K562 (cell line): ENCODE measurements at regions not wholly inside any gene's neighbourhood (a gene's known extent, or its start where the extent isn't known, plus 50 kb on each side); places are given as distances from the start of the nearest gene placed in this dataset.

ENCODE experiments used
- ATAC-seq: fragments of 200-7000 bp; cut with Tn5 transposase; 3 replicates; pipeline ENCODE4 v1.9.1; 2020; ENCODE audit warnings: moderate library complexity
- BruUV-seq: library from RNA; stranded (reverse); fragments of 400-500 nt; replicated peaks from 2 replicates; lab custom pipeline; 2021; lab: Mats Ljungman, UMichigan
- CTCF ChIA-PET: fragments of 300-600 bp; formaldehyde crosslinking; extraction: SDS; loops from one replicate; lab custom pipeline; 2021; ENCODE audit warnings: low intra/inter-chr PET ratio; lab: Yijun Ruan, JAX
- POLR2A ChIA-PET: fragments of 300-600, 350-650 bp; sonication (Branson Sonifier 250); formaldehyde crosslinking; extraction: SDS; loops from one replicate; lab custom pipeline; 2021; ENCODE audit warnings: antibody characterized with exemption, inconsistent platforms; lab: Yijun Ruan, JAX
- DNase-seq, 4 experiments: peaks; one replicate each; pipeline versions ENCODE4 v3.0.0 to v3.0.0-alpha.2; 2011 to 2018; ENCODE audit warnings: low spot score in 3 of 4, mixed read lengths in 3 of 4; ENCODE audit errors: extremely low read depth in 1 of 4
- FAIRE-seq: peaks from 2 replicates; lab custom pipeline; 2011; peaks lifted over from hg19 to GRCh38; lab: Jason Lieb, UNC
- H2AFZ ChIP-seq: 2 replicates; pipeline ENCODE4 v1.6.0; 2011; ENCODE audit warnings: low read depth, low read length, control low read depth, inconsistent platforms
- H3K27ac ChIP-seq: fragments of 200-600 bp; 3 replicates; pipeline ENCODE4 v1.8.0; 2011; ENCODE audit warnings: low read depth, mild to moderate bottlenecking, control low read depth, inconsistent platforms, low read length, moderate library complexity, mixed read lengths; ENCODE audit errors: extremely low read depth
- H3K27me3 ChIP-seq, 2 experiments: fragments of 300-600 bp in 1 of 2; 2 replicates in 1 of 2; 3 replicates in 1 of 2; pipeline versions ENCODE4 v1.6.0 to v1.8.0; 2011; ENCODE audit warnings: inconsistent platforms in 2 of 2, low read length in 2 of 2, mild to moderate bottlenecking in 1 of 2, mixed read lengths in 1 of 2, moderate library complexity in 1 of 2; ENCODE audit not compliant: control insufficient read depth in 2 of 2, insufficient read depth in 2 of 2
- H3K36me3 ChIP-seq: fragments of 300-600 bp; 3 replicates; pipeline ENCODE4 v1.8.0; 2011; ENCODE audit warnings: mild to moderate bottlenecking, low read length, inconsistent platforms; ENCODE audit not compliant: control insufficient read depth, insufficient read depth
- H3K4me1 ChIP-seq, 2 experiments: fragments of 200-600 bp in 1 of 2; replicated peaks in 1 of 2; 2 replicates in 1 of 2; 3 replicates in 1 of 2; pipeline versions ENCODE4 v1.5.1 to v1.8.0; 2011; ENCODE audit warnings: inconsistent platforms in 2 of 2, low read length in 2 of 2, mild to moderate bottlenecking in 1 of 2, mixed read lengths in 1 of 2, moderate library complexity in 1 of 2; ENCODE audit not compliant: control insufficient read depth in 2 of 2, insufficient read depth in 2 of 2
- H3K4me2 ChIP-seq: 2 replicates; pipeline ENCODE4 v1.6.1; 2011; ENCODE audit warnings: low read length, control low read depth, inconsistent platforms, mixed read lengths; ENCODE audit not compliant: insufficient read depth
- H3K4me3 ChIP-seq: fragments of 200-600 bp; sonication (generic), shearing (Covaris generic); 2 replicates; pipeline ENCODE4 v1.5.1; 2016; ENCODE audit warnings: control low read depth, inconsistent platforms
- H3K79me2 ChIP-seq: fragments of 200-600 bp; 3 replicates; pipeline ENCODE4 v1.8.0; 2011; ENCODE audit warnings: low read length, inconsistent platforms; ENCODE audit not compliant: control insufficient read depth, insufficient read depth
- H3K9ac ChIP-seq, 2 experiments: 2 replicates each; pipeline versions ENCODE4 v1.6.0 to v1.6.1; 2011; ENCODE audit warnings: low read depth in 2 of 2, low read length in 2 of 2, control low read depth in 1 of 2, inconsistent platforms in 1 of 2, mild to moderate bottlenecking in 1 of 2, mixed read lengths in 1 of 2; ENCODE audit not compliant: insufficient read depth in 1 of 2
- H3K9me1 ChIP-seq: one replicate; pipeline ENCODE4 v1.6.0; 2011; ENCODE audit warnings: inconsistent platforms, mild to moderate bottlenecking, low read length, moderate library complexity; ENCODE audit not compliant: control insufficient read depth, insufficient read depth
- H3K9me3 ChIP-seq: replicated peaks from 2 replicates; pipeline ENCODE4 v1.5.1; 2011; ENCODE audit warnings: low read depth, low read length, inconsistent platforms; ENCODE audit not compliant: control insufficient read depth, insufficient read depth
- H4K20me1 ChIP-seq: replicated peaks from 2 replicates; pipeline ENCODE4 v1.6.1; 2011; ENCODE audit warnings: low read length, inconsistent platforms, mixed read lengths; ENCODE audit not compliant: control insufficient read depth, insufficient read depth
- BCOR ChIP-seq: fragments of 450-650 bp; IDR thresholded peaks from 2 replicates; pipeline ENCODE4 v1.6.1; 2016
- ELF2 ChIP-seq: fragments of 250-450 bp; sonication (Bioruptor Pico); IDR thresholded peaks from 2 replicates; pipeline ENCODE4 v1.5.0; 2021; ENCODE audit warnings: mild to moderate bottlenecking
- HDAC3 ChIP-seq: fragments of 450-650 bp; IDR thresholded peaks from 2 replicates; pipeline ENCODE4 v1.6.1; 2018; ENCODE audit warnings: borderline replicate concordance, mild to moderate bottlenecking, moderate library complexity; ENCODE audit not compliant: partially characterized antibody
- PTTG1 ChIP-seq: fragments of 450-650 bp; IDR thresholded peaks from 2 replicates; pipeline ENCODE4 v1.6.1; 2016; ENCODE audit warnings: low read depth, mild to moderate bottlenecking, missing genetic modification characterization, missing compliant biosample characterization
- ZNF143 ChIP-seq: sonication (generic); formaldehyde crosslinking; IDR thresholded peaks from 2 replicates; pipeline ENCODE4 v1.9.0; 2022; ENCODE audit warnings: mild to moderate bottlenecking, missing genetic modification reagents
- ZNF175 ChIP-seq: fragments of 200-800 bp; sonication (Bioruptor generic); IDR thresholded peaks from 2 replicates; pipeline ENCODE4 v1.6.1; 2016; ENCODE audit warnings: low read depth, mild to moderate bottlenecking, missing genetic modification characterization, missing compliant biosample characterization
- ZNF24 ChIP-seq: fragments of 450-650 bp; IDR thresholded peaks from 2 replicates; pipeline ENCODE4 v1.6.1; 2016
- WGBS: fragments of 100-300 bp; shearing (Covaris generic); methylation state at CpG from one replicate; pipeline ENCODE4 v1.1.6; 2016; ENCODE audit warnings: low coverage, mixed read lengths; ENCODE audit not compliant: insufficient coverage; ENCODE audit errors: missing lambda C conversion rate; 5-methylcytosine and 5-hydroxymethylcytosine counted together
- in situ Hi-C: fragments of 300-500 bp; cut with MboI; formaldehyde crosslinking; loops from 4 replicates; pipeline ENCODE4 v1.15.0; 2018; ENCODE audit warnings: inconsistent platforms, mixed read lengths
- intact Hi-C: fragments of 100-400 bp; cut with micrococcal nuclease; formaldehyde crosslinking; loops from 2 replicates; pipeline ENCODE4 v1.14.2; 2022
- TF ChIP-seq, protein P1 (sequence below), 2 experiments: fragments of 450-650 bp; IDR thresholded peaks; 2 replicates each; pipeline ENCODE4 v1.6.1; 2016
- TF ChIP-seq, protein P2 (sequence below), 3 experiments: fragments of 200-800 bp in 1 of 3; sonication (Bioruptor generic) in 1 of 3; sonication (generic) in 1 of 3; formaldehyde crosslinking in 1 of 3; IDR thresholded peaks; 2 replicates each; pipeline versions ENCODE4 v1.6.1 to v1.8.0; 2016 to 2022; ENCODE audit warnings: mild to moderate bottlenecking in 2 of 3, missing compliant biosample characterization in 2 of 3, missing genetic modification characterization in 2 of 3, missing genetic modification reagents in 1 of 3
- TF ChIP-seq, protein P3 (sequence below): fragments of 450-650 bp; formaldehyde crosslinking; IDR thresholded peaks from 2 replicates; pipeline ENCODE4 v1.4.0; 2020; ENCODE audit warnings: mild to moderate bottlenecking, moderate library complexity
- TF ChIP-seq, protein P4 (sequence below): fragments of 450-650 bp; formaldehyde crosslinking; IDR thresholded peaks from 2 replicates; pipeline ENCODE4 v1.4.0; 2022; ENCODE audit warnings: mild to moderate bottlenecking, moderate library complexity

DNA sequence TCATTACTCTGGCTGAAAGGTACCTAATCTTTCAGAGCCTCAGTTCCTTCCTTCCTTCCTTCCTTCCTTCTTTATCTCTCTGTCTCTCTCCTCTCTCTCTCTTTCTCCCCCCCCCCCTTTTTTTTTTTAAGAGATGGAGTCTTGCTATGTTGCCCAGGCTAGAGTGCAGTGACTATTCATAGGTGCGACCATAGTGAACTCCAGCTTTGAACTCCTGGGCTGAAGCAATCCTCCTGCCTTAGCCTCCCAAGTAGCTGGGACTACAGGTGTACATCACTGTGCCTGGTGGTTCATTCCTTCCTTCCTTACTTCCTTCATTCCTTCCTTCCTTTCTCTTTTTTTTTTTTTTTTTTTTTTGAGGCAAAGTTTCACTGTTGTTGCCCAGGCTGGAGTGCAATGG, 64.3 kb upstream of the MAP4K3 start:
- DNase-seq (no peak), FAIRE-seq (peak; percentile 19), ATAC-seq (no peak)
- ChIA-PET CTCF (no interaction called here), POLR2A (interaction anchor here (1.0 to 2.4 kb wide), 2 partner anchors 10 to 11 kb away, joined by 3 to 11 read pairs; no protein-coding TSS in a partner anchor)
- no peaks in the 10 kb centered on the region for H3K27me3 ChIP-seq
- H3K79me2 ChIP-seq: no peaks in the 10 kb centered on the region
- no peak overlapping the region for H3K4me3 ChIP-seq
- in situ Hi-C loops: no loop called here
- intact Hi-C loops: no loop called here
- WGBS: 100% methylated on average over 1 of the region's 1 CpG
- no peaks in the 10 kb centered on the region for H3K9me1 ChIP-seq
- no peak overlapping the region for H2AFZ ChIP-seq
- BruUV-seq: no TSS peak
- peaks cover 3 to 10% of the 10 kb centered on the region in 2 experiments; a peak in 4 of 5 replicates for H3K4me1 ChIP-seq
- H3K4me2 ChIP-seq: no peak overlapping the region
- TF ChIP-seq ZNF24 (0 out of 2 replicates have a peak, but pooled peaks have one; percentile 23), ELF2 (CRISPR knock-in tag) (no peak), PTTG1 (no peak), HDAC3 (no peak), ZNF175 (no peak), BCOR (0 out of 2 replicates have a peak, but pooled peaks have one; percentile 13), ZNF143 (CRISPR knock-in tag) (no peak)
- TF ChIP-seq, protein P1, sequence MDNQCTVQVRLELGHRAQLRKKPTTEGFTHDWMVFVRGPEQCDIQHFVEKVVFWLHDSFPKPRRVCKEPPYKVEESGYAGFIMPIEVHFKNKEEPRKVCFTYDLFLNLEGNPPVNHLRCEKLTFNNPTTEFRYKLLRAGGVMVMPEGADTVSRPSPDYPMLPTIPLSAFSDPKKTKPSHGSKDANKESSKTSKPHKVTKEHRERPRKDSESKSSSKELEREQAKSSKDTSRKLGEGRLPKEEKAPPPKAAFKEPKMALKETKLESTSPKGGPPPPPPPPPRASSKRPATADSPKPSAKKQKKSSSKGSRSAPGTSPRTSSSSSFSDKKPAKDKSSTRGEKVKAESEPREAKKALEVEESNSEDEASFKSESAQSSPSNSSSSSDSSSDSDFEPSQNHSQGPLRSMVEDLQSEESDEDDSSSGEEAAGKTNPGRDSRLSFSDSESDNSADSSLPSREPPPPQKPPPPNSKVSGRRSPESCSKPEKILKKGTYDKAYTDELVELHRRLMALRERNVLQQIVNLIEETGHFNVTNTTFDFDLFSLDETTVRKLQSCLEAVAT (IDR thresholded peaks at IDR 0.05): no peak
- TF ChIP-seq, protein P2, sequence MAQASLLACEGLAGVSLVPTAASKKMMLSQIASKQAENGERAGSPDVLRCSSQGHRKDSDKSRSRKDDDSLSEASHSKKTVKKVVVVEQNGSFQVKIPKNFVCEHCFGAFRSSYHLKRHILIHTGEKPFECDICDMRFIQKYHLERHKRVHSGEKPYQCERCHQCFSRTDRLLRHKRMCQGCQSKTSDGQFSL (CRISPR knock-in tag; IDR thresholded peaks at IDR 0.05): no peak
- TF ChIP-seq, protein P2 (tag; IDR thresholded peaks at IDR 0.05): no peak
- TF ChIP-seq, protein P3, sequence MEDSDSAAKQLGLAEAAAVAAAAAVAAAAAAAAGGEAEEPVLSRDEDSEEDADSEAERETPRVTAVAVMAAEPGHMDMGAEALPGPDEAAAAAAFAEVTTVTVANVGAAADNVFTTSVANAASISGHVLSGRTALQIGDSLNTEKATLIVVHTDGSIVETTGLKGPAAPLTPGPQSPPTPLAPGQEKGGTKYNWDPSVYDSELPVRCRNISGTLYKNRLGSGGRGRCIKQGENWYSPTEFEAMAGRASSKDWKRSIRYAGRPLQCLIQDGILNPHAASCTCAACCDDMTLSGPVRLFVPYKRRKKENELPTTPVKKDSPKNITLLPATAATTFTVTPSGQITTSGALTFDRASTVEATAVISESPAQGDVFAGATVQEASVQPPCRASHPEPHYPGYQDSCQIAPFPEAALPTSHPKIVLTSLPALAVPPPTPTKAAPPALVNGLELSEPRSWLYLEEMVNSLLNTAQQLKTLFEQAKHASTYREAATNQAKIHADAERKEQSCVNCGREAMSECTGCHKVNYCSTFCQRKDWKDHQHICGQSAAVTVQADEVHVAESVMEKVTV (CRISPR knock-in tag): no peak
- TF ChIP-seq, protein P4, sequence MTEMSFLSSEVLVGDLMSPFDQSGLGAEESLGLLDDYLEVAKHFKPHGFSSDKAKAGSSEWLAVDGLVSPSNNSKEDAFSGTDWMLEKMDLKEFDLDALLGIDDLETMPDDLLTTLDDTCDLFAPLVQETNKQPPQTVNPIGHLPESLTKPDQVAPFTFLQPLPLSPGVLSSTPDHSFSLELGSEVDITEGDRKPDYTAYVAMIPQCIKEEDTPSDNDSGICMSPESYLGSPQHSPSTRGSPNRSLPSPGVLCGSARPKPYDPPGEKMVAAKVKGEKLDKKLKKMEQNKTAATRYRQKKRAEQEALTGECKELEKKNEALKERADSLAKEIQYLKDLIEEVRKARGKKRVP (CRISPR knock-in tag): no peak
- no peak overlapping the region for H3K9ac ChIP-seq
- H3K27ac ChIP-seq: no peak overlapping the region
- H3K9me3 ChIP-seq: no peaks in the 10 kb centered on the region; the same call in 1 of the 2 replicates
- H3K36me3 ChIP-seq: no peaks in the 10 kb centered on the region
- no peaks in the 10 kb centered on the region for H4K20me1 ChIP-seq
